ENCODE measurements at regions not wholly inside any gene's neighbourhood (a gene's known extent, or its start where the extent isn't known, plus 50 kb on each side); places are given as distances from the start of the nearest gene placed in this dataset.
"Not testable (repeated sequence)": the region's sequence is repeated elsewhere in the genome, so short reads cannot be mapped to it uniquely, and the experiment has no call there.

GRCh38 chr13:48813518-48813917 lies 159.8 kb downstream of the CYSLTR2 start:
- no peak overlapping the region for H3K4me3 ChIP-seq (ENCODE audit: control insufficient read depth, low read depth, low read length)
- TF ChIP-seq, protein P1, sequence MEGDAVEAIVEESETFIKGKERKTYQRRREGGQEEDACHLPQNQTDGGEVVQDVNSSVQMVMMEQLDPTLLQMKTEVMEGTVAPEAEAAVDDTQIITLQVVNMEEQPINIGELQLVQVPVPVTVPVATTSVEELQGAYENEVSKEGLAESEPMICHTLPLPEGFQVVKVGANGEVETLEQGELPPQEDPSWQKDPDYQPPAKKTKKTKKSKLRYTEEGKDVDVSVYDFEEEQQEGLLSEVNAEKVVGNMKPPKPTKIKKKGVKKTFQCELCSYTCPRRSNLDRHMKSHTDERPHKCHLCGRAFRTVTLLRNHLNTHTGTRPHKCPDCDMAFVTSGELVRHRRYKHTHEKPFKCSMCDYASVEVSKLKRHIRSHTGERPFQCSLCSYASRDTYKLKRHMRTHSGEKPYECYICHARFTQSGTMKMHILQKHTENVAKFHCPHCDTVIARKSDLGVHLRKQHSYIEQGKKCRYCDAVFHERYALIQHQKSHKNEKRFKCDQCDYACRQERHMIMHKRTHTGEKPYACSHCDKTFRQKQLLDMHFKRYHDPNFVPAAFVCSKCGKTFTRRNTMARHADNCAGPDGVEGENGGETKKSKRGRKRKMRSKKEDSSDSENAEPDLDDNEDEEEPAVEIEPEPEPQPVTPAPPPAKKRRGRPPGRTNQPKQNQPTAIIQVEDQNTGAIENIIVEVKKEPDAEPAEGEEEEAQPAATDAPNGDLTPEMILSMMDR (conservative IDR thresholded peaks at IDR 0.05; ENCODE audit: control insufficient read depth, insufficient read depth, low read depth, low read length): no peak
- DNase-seq (ENCODE audit: low read depth): no peak

DNA sequence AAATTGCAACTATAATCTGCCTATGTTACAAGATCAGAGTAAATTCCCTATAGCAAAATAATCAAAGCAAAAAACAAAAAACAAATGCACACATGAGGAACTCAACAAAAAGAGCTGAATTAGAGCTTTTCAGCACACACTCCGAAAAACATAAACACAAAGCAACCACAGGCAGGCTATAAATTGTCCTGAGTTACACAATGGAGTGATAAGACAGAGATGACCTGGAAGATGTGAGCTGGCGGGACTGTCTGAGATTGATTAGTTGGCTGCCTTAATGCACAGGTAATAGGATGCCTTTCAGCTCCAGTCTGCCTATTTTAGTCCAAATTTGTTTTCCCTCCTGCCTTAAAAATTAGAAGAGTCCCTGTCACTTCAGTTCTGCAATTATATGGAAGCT lies 159.0 kb upstream of the FNDC3A start:
- DNase-seq (ENCODE audit: low read depth): peak; percentile 45
- no peak overlapping the region for H3K4me3 ChIP-seq (ENCODE audit: control insufficient read depth, low read depth, low read length)
- TF ChIP-seq, protein P1 (conservative IDR thresholded peaks at IDR 0.05; ENCODE audit: control insufficient read depth, insufficient read depth, low read depth, low read length): no peak

GRCh38 chr13:48817166-48817802 lies 158.4 kb upstream of the FNDC3A start:
- TF ChIP-seq, protein P1 (conservative IDR thresholded peaks at IDR 0.05; ENCODE audit: control insufficient read depth, insufficient read depth, low read depth, low read length): no peak
- no peak overlapping the region for H3K4me3 ChIP-seq (ENCODE audit: control insufficient read depth, low read depth, low read length)
- DNase-seq (ENCODE audit: low read depth): no peak

DNA sequence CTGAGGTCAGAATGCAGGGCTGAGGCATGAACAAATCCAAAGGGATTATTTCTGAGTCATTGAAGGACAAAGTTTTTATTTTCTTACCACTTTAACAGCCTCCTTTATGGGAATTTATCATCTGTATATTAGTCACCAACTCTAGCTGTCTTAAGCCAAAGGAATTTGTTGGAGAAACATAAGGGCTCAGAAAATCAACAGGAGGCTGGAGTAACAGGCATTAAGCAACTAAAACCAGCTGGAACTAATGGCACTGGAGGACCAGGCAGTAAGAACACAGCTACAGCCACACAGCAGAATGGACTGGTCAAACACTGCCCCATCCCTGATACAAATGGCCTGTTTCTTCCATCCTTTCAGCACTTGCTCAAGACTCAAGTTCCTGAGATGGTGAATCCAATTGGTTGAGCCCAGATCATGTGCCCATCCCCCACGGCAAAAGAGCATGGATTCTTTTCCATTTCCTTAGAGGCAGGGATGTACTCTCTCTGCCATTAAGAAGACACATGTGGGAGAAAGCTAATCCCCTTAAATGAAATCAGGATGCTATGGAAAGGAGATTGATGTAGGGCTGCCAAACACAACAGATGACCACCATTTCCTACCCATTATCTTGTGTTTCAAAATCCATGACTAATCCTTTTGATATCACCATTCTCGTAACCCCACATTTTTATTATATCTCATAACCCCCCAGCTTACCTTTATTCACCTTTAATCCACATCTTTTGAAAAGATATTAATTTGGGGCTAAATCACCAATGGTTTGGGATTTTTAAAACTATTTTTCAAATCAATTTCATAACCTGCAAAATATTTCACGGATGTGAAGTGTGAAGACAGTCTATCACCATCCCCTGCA lies 157.0 kb upstream of the FNDC3A start:
- peak; percentile 99 for DNase-seq (ENCODE audit: low read depth)
- H3K4me3 ChIP-seq (ENCODE audit: control insufficient read depth, low read depth, low read length): no peak overlapping the region
- TF ChIP-seq, protein P1 (conservative IDR thresholded peaks at IDR 0.05; ENCODE audit: control insufficient read depth, insufficient read depth, low read depth, low read length): no peak

- TF ChIP-seq, protein P1 (conservative IDR thresholded peaks at IDR 0.05; ENCODE audit: control insufficient read depth, insufficient read depth, low read depth, low read length): no peak
- no peak overlapping the region for H3K4me3 ChIP-seq (ENCODE audit: control insufficient read depth, low read depth, low read length)
- peak; percentile 80 for DNase-seq (ENCODE audit: low read depth)
Observed at GRCh38 chr13:48819376-48819775, 156.3 kb upstream of the FNDC3A start.

DNA sequence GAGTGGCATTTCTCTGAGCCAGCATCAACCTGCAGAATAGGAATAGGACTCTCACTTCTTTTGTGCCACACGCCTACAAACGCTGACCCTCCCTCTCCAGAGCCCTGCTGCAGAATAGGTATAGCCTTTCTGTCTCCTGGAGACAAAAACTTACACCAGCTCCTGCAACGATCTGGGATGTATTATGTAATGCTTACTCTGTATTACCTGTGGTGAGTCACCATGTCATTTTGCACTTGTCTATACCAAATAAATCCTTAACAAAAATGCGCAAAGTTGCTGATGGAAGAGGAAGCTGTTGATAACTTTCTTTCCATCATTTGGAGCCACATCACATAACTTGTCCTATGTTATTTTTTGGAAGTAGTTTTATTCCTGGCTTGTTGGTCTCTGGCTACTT lies 155.8 kb upstream of the FNDC3A start:
- DNase-seq (ENCODE audit: low read depth): no peak
- TF ChIP-seq, protein P1 (conservative IDR thresholded peaks at IDR 0.05; ENCODE audit: control insufficient read depth, insufficient read depth, low read depth, low read length): no peak
- H3K4me3 ChIP-seq (ENCODE audit: control insufficient read depth, low read depth, low read length): no peak overlapping the region

GRCh38 chr13:48823526-48823925 lies 152.2 kb upstream of the FNDC3A start:
- DNase-seq (ENCODE audit: low read depth); H3K4me3 ChIP-seq (ENCODE audit: control insufficient read depth, low read depth, low read length): not testable (repeated sequence)

Data from fibroblast of mammary gland (primary cell).